HCT116 (cell line): ENCODE measurements at regions not wholly inside any gene's neighbourhood (a gene's known extent, or its start where the extent isn't known, plus 50 kb on each side); places are given as distances from the start of the nearest gene placed in this dataset.

ENCODE experiments used
- CEBPB ChIP-seq: IDR thresholded peaks from 2 replicates; pipeline ENCODE4 v1.6.1; 2012; ENCODE audit warnings: low read depth
- CTCF ChIP-seq, 3 experiments: fragments of 200-600 bp in 1 of 3; sonication (generic) in 1 of 3; IDR thresholded peaks in 2 of 3; conservative IDR thresholded peaks in 1 of 3; 2 replicates each; pipeline ENCODE4 v1.5.1; 2012 to 2017; ENCODE audit warnings: low read depth in 2 of 3, low read length in 2 of 3, antibody characterized with exemption in 1 of 3, borderline replicate concordance in 1 of 3, control low read depth in 1 of 3, mild to moderate bottlenecking in 1 of 3, mixed read lengths in 1 of 3, mixed run types in 1 of 3, moderate library complexity in 1 of 3; ENCODE audit not compliant: insufficient read depth in 1 of 3
- EZH2 ChIP-seq: fragments of 200-600 bp; sonication (generic); IDR thresholded peaks from 2 replicates; pipeline ENCODE4 v1.6.1; 2017; ENCODE audit warnings: antibody characterized with exemption, mixed run types
- EZH2phosphoT487 ChIP-seq: fragments of 200-600 bp; IDR thresholded peaks from 2 replicates; pipeline ENCODE4 v1.6.1; 2018; ENCODE audit warnings: antibody characterized with exemption, borderline replicate concordance
- FOSL1 ChIP-seq: IDR thresholded peaks from 2 replicates; pipeline ENCODE4 v1.6.1; 2012; ENCODE audit warnings: low read depth
- JUND ChIP-seq: IDR thresholded peaks from 2 replicates; pipeline ENCODE4 v1.6.1; 2012
- MAX ChIP-seq: IDR thresholded peaks from 2 replicates; pipeline ENCODE4 v1.6.1; 2012
- POLR2AphosphoS5 ChIP-seq: IDR thresholded peaks from 2 replicates; pipeline ENCODE4 v1.6.1; 2011; ENCODE audit warnings: mild to moderate bottlenecking, low read depth, low read length, moderate library complexity
- YY1 ChIP-seq: IDR thresholded peaks from 2 replicates; pipeline ENCODE4 v1.6.1; 2011; ENCODE audit warnings: low read length, low read depth, moderate library complexity, mild to moderate bottlenecking; ENCODE audit not compliant: insufficient replicate concordance; ENCODE audit errors: extremely low read depth
- ZNF274 ChIP-seq: fragments of 200-500 bp; sonication (Bioruptor generic); IDR thresholded peaks from 2 replicates; pipeline ENCODE4 v1.6.1; 2014; ENCODE audit warnings: mild to moderate bottlenecking, low read depth, low read length, inconsistent platforms

DNA sequence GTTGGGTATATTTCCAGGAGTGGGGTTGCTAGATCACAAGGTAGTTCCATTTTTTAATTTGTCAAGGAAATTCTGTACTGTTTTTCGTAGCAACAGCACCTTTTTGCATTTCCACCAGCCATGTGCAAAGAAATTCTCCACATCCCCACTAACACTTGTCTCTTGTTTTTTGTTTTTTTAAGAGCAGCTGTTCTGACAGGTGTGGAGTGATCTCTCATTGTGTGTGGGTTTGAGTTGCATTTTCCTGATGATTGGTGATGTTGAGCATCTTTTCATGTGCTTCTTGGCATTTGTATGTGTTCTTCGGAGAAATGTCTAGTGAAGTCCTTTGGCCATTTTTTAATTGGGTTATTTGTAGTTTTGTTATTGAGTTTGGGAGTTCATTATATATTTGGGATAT, 80.3 kb upstream of the PUDP start:
- TF ChIP-seq ZNF274, result no peak
- TF ChIP-seq MAX, result no peak
- no peak for TF ChIP-seq CTCF (IDR thresholded peaks at IDR 0.05 in 2 of 3, conservative IDR thresholded peaks at IDR 0.05 in 1 of 3; ENCODE audit: borderline replicate concordance in 1 of 3, insufficient read depth in 1 of 3, low read depth in 2 of 3, low read length in 2 of 3)
- TF ChIP-seq EZH2, result no peak
- no peak for TF ChIP-seq JUND
- no peak for TF ChIP-seq EZH2phosphoT487
- TF ChIP-seq FOSL1, result no peak
- TF ChIP-seq POLR2AphosphoS5, result no peak
- no peak for TF ChIP-seq YY1
- no peak for TF ChIP-seq CEBPB
